LHCN-M2 (cell line): ENCODE measurements at regions not wholly inside any gene's neighbourhood (a gene's known extent, or its start where the extent isn't known, plus 50 kb on each side); places are given as distances from the start of the nearest gene placed in this dataset.

Experiments
- DNase-seq: peaks from one replicate; pipeline ENCODE4 v3.0.0-alpha.2; 2012; ENCODE audit warnings: low read depth

- DNase-seq: no peak
These were observed 63.0 kb upstream of the SIX2 start for GRCh38 chr2:45072064-45072861.

GRCh38 chr2:45070113-45070652 lies 60.9 kb upstream of the SIX2 start:
- DNase-seq: no peak

GRCh38 chr2:45069684-45070083 lies 60.4 kb upstream of the SIX2 start:
- no peak for DNase-seq

GRCh38 chr2:45068571-45069140 lies 59.4 kb upstream of the SIX2 start:
- peak; percentile 50 for DNase-seq

GRCh38 chr2:45067859-45068570 lies 58.8 kb upstream of the SIX2 start:
- DNase-seq: peak; percentile 73
